A549 (cell line): ENCODE measurements at regions not wholly inside any gene's neighbourhood (a gene's known extent, or its start where the extent isn't known, plus 50 kb on each side); places are given as distances from the start of the nearest gene placed in this dataset.

Source experiments
- ATAC-seq, 2 experiments: fragments of 200-7000 bp in 1 of 2; fragments of >200 bp in 1 of 2; cut with Nextera tagmentation in 1 of 2; cut with Tn5 transposase in 1 of 2; 3 replicates each; pipeline versions ENCODE4 v1.8.0 to v1.9.1; 2018 to 2020; ENCODE audit warnings: mild to moderate bottlenecking in 1 of 2, moderate library complexity in 1 of 2
- CTCF ChIA-PET: fragments of 300-600 bp; sonication (Branson Sonifier 250); formaldehyde crosslinking; extraction: SDS; loops from one replicate; lab custom pipeline; 2021; ENCODE audit warnings: antibody characterized with exemption, inconsistent platforms; lab: Yijun Ruan, JAX
- POLR2A ChIA-PET: fragments of 350-600 bp; formaldehyde crosslinking; extraction: SDS; loops from one replicate; lab custom pipeline; 2021; ENCODE audit warnings: antibody characterized with exemption, inconsistent platforms; lab: Yijun Ruan, JAX
- DNase-seq, 2 experiments: peaks; one replicate each; pipeline versions ENCODE4 v3.0.0 to v3.0.0-alpha.2; 2011 to 2016; ENCODE audit warnings: low read depth in 1 of 2, low spot score in 1 of 2
- FAIRE-seq: peaks from 2 replicates; lab custom pipeline; 2011; peaks lifted over from hg19 to GRCh38; lab: Jason Lieb, UNC
- H3K27ac ChIP-seq, 2 experiments: fragments of >200 bp; sonication (Bioruptor Twin); formaldehyde crosslinking; 3 replicates each; pipeline ENCODE4 v1.5.1; 2016 to 2017
- H3K4me1 ChIP-seq: fragments of >200 bp; sonication (Bioruptor Twin); formaldehyde crosslinking; 3 replicates; pipeline ENCODE4 v1.6.1; 2016
- H3K4me2 ChIP-seq: fragments of >200 bp; sonication (Bioruptor Twin); formaldehyde crosslinking; 3 replicates; pipeline ENCODE4 v1.6.1; 2016
- H3K4me3 ChIP-seq: fragments of >200 bp; sonication (Bioruptor Twin); formaldehyde crosslinking; 3 replicates; pipeline ENCODE4 v1.5.1; 2016
- H3K9me3 ChIP-seq: fragments of >200 bp; sonication (Bioruptor Twin); formaldehyde crosslinking; 3 replicates; pipeline ENCODE4 v1.6.1; 2016
- BHLHE40 ChIP-seq: IDR thresholded peaks from 2 replicates; pipeline ENCODE4 v1.6.1; 2012; ENCODE audit warnings: low read depth, low read length, inconsistent platforms
- CBX2 ChIP-seq: fragments of 200-600 bp; sonication (generic); IDR thresholded peaks from 2 replicates; pipeline ENCODE4 v1.6.1; 2016; ENCODE audit warnings: low read depth, mild to moderate bottlenecking, borderline replicate concordance
- CBX8 ChIP-seq: fragments of 200-600 bp; sonication (generic); IDR thresholded peaks from 2 replicates; pipeline ENCODE4 v1.6.1; 2016
- EHF ChIP-seq: fragments of 250-450 bp; sonication (Bioruptor Pico); IDR thresholded peaks from 2 replicates; pipeline ENCODE4 v1.5.0; 2020; ENCODE audit warnings: mild to moderate bottlenecking
- EHMT2 ChIP-seq: fragments of 200-600 bp; sonication (generic); IDR thresholded peaks from 2 replicates; pipeline ENCODE4 v1.6.1; 2016; ENCODE audit warnings: antibody characterized with exemption, low read depth, mild to moderate bottlenecking, moderate library complexity
- ESRRA ChIP-seq: fragments of 150-350 bp; IDR thresholded peaks from 2 replicates; pipeline ENCODE4 v1.6.1; 2014; ENCODE audit warnings: mild to moderate bottlenecking, low read length, borderline replicate concordance
- FOSB ChIP-seq: fragments of 250-450 bp; sonication (Bioruptor Pico); IDR thresholded peaks from 2 replicates; pipeline ENCODE4 v1.5.0; 2020; ENCODE audit warnings: mild to moderate bottlenecking, moderate library complexity
- GATA3 ChIP-seq: IDR thresholded peaks from 2 replicates; pipeline ENCODE4 v1.6.1; 2012; ENCODE audit warnings: borderline replicate concordance
- HMGXB4 ChIP-seq: fragments of 250-450 bp; sonication (Bioruptor Pico); IDR thresholded peaks from 2 replicates; pipeline ENCODE4 v1.5.0; 2021; ENCODE audit warnings: mild to moderate bottlenecking, moderate library complexity, borderline replicate concordance
- HOXA7 ChIP-seq: fragments of 250-450 bp; sonication (Bioruptor Pico); IDR thresholded peaks from 2 replicates; pipeline ENCODE4 v1.5.0; 2020; ENCODE audit warnings: mild to moderate bottlenecking, moderate library complexity
- HOXB5 ChIP-seq: fragments of 250-450 bp; sonication (Bioruptor Pico); IDR thresholded peaks from 2 replicates; pipeline ENCODE4 v1.5.0; 2020; ENCODE audit warnings: mild to moderate bottlenecking, moderate library complexity
- JUN ChIP-seq, 2 experiments: fragments of >200 bp; sonication (Bioruptor Twin); formaldehyde crosslinking; IDR thresholded peaks; 2 replicates in 1 of 2; 3 replicates in 1 of 2; pipeline ENCODE4 v1.6.1; 2016 to 2017
- KDM1A ChIP-seq: fragments of 200-600 bp; sonication (generic); IDR thresholded peaks from 2 replicates; pipeline ENCODE4 v1.6.1; 2016; ENCODE audit warnings: low read depth, mild to moderate bottlenecking
- MAFK ChIP-seq: fragments of 450-650 bp; IDR thresholded peaks from 2 replicates; pipeline ENCODE4 v1.6.1; 2014; ENCODE audit not compliant: partially characterized antibody
- MAX ChIP-seq: IDR thresholded peaks from 2 replicates; pipeline ENCODE4 v1.6.1; 2012
- MYC ChIP-seq: IDR thresholded peaks from 2 replicates; pipeline ENCODE4 v1.6.1; 2012; ENCODE audit warnings: mild to moderate bottlenecking, inconsistent platforms, low read length, improper control_type of control experiment, borderline replicate concordance
- POLR2AphosphoS2 ChIP-seq: conservative IDR thresholded peaks from 2 replicates; pipeline ENCODE4 v1.6.1; 2012; ENCODE audit warnings: low read length, improper control_type of control experiment, inconsistent platforms
- REST ChIP-seq: fragments of 200-600 bp; sonication (generic); IDR thresholded peaks from 2 replicates; pipeline ENCODE4 v1.6.1; 2016; ENCODE audit warnings: antibody characterized with exemption, mild to moderate bottlenecking, moderate library complexity
- RFX5 ChIP-seq: fragments of 450-650 bp; IDR thresholded peaks from 2 replicates; pipeline ENCODE4 v1.7.1; 2014; ENCODE audit warnings: antibody characterized with exemption, mild to moderate bottlenecking, moderate library complexity
- RNF2 ChIP-seq: fragments of 200-600 bp; sonication (generic); IDR thresholded peaks from 2 replicates; pipeline ENCODE4 v1.6.1; 2016; ENCODE audit warnings: low read depth, mild to moderate bottlenecking, antibody characterized with exemption, moderate library complexity, borderline replicate concordance
- SREBF2 ChIP-seq: fragments of 450-650 bp; IDR thresholded peaks from 2 replicates; pipeline ENCODE4 v1.6.1; 2014; ENCODE audit warnings: mild to moderate bottlenecking, moderate library complexity
- ZC3H11A ChIP-seq: fragments of 450-650 bp; IDR thresholded peaks from 2 replicates; pipeline ENCODE4 v1.6.1; 2014; ENCODE audit warnings: antibody characterized with exemption, mild to moderate bottlenecking
- ZFP36 ChIP-seq: fragments of 450-650 bp; IDR thresholded peaks from 2 replicates; pipeline ENCODE4 v1.6.1; 2014; ENCODE audit warnings: borderline replicate concordance; ENCODE audit not compliant: partially characterized antibody
- WGBS: methylation state at CpG from one replicate; pipeline ENCODE4 v1.1.6; 2017; ENCODE audit errors: missing lambda C conversion rate; 5-methylcytosine and 5-hydroxymethylcytosine counted together
- TF ChIP-seq, protein P1 (sequence below): IDR thresholded peaks from 2 replicates; pipeline ENCODE4 v1.6.1; 2012

DNA sequence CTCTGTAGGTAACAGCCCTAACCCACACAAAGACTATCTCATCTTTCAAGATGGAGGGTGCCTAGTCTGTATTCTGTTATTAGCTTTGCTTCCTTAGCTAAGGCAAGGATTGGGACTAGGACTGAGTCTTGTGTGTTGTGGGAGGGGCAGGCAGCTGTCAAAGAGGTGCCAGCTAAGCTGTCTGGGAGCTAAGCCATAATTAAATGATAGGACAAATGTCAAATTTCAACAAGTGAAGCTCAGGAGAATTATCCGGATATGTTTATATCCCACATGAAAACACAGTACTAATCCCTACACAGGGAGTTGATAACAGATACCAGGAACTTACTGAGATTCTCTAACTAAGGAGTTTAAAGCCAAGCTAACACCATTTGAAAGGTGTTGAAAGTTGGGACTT, 70.5 kb upstream of the NGF start:
- DNase-seq: no peak
- H3K27ac ChIP-seq: no peak overlapping the region
- ATAC-seq: no peak
- no peak for FAIRE-seq
- CTCF ChIA-PET: no interaction called here
- H3K9me3 ChIP-seq: no peaks in the 10 kb centered on the region
- TF ChIP-seq MAFK (no peak), CBX8 (no peak), HOXA7 (CRISPR knock-in tag) (no peak), EHF (no peak), CBX2 (no peak), EHMT2 (no peak)
- TF ChIP-seq, protein P1, sequence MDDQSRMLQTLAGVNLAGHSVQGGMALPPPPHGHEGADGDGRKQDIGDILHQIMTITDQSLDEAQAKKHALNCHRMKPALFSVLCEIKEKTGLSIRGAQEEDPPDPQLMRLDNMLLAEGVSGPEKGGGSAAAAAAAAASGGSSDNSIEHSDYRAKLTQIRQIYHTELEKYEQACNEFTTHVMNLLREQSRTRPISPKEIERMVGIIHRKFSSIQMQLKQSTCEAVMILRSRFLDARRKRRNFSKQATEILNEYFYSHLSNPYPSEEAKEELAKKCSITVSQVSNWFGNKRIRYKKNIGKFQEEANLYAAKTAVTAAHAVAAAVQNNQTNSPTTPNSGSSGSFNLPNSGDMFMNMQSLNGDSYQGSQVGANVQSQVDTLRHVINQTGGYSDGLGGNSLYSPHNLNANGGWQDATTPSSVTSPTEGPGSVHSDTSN: no peak
- no peak overlapping the region for H3K4me3 ChIP-seq
- no peak overlapping the region for H3K4me2 ChIP-seq
- 91% methylated on average over 1 of the region's 1 CpG for WGBS
- peaks cover 16% of the 10 kb centered on the region for H3K4me1 ChIP-seq
- POLR2A ChIA-PET: no interaction called here

GRCh38 chr1:115404911-115405310, 66.9 kb upstream of the NGF start:
- WGBS: 55% methylated on average over 2 of the region's 2 CpGs
- FAIRE-seq: no peak
- no peak for DNase-seq

GRCh38 chr1:115402753-115403184, 64.7 kb upstream of the NGF start:
- Histone ChIP-seq H3K4me3 (no peak overlapping the region), H3K27ac (no peak overlapping the region), H3K4me2 (no peak overlapping the region), H3K4me1 (no peaks in the 10 kb centered on the region), H3K9me3 (no peaks in the 10 kb centered on the region)
- 38% methylated on average over 2 of the region's 2 CpGs for WGBS
- TF ChIP-seq HOXB5: no peak
- TF ChIP-seq MYC: no peak
- no peak for TF ChIP-seq RFX5
- no peak for TF ChIP-seq HMGXB4 (CRISPR knock-in tag)
- TF ChIP-seq REST: no peak
- no peak for TF ChIP-seq BHLHE40
- TF ChIP-seq EHF: no peak
- TF ChIP-seq POLR2AphosphoS2: no peak
- no peak for FAIRE-seq
- ATAC-seq: no peak
- ChIA-PET CTCF (no interaction called here), POLR2A (no interaction called here)
- no peak for DNase-seq

More at GRCh38 chr1:115404911-115405310, 66.9 kb upstream of the NGF start:
- no peaks in the 10 kb centered on the region for H3K4me1 ChIP-seq
- ChIA-PET CTCF (no interaction called here), POLR2A (no interaction called here)
- H3K9me3 ChIP-seq: no peaks in the 10 kb centered on the region
- TF ChIP-seq REST: no peak
- TF ChIP-seq ESRRA: no peak
- TF ChIP-seq SREBF2: no peak
- TF ChIP-seq EHF: no peak
- no peak for TF ChIP-seq GATA3
- TF ChIP-seq MAX: no peak
- no peak for TF ChIP-seq ZFP36
- TF ChIP-seq JUN (IDR thresholded peaks at IDR 0.05): no peak
- TF ChIP-seq KDM1A: no peak
- TF ChIP-seq CBX2: no peak
- TF ChIP-seq FOSB (CRISPR knock-in tag): no peak
- no peak for TF ChIP-seq RFX5
- no peak for TF ChIP-seq ZC3H11A
- TF ChIP-seq RNF2: no peak
- H3K4me3 ChIP-seq: no peak overlapping the region
- no peak overlapping the region for H3K4me2 ChIP-seq
- no peak overlapping the region for H3K27ac ChIP-seq
- ATAC-seq: no peak
